H1 (cell line): ENCODE measurements at regions not wholly inside any gene's neighbourhood (a gene's known extent, or its start where the extent isn't known, plus 50 kb on each side); places are given as distances from the start of the nearest gene placed in this dataset.

Experiments
- CTCF ChIA-PET: fragments of 300-600 bp; sonication (Branson Sonifier 250); formaldehyde crosslinking; loops from one replicate; lab custom pipeline; 2021; ENCODE audit not compliant: partially characterized antibody; lab: Charles Lee
- POLR2A ChIA-PET: fragments of 300-600 bp; sonication (Branson Sonifier 250); formaldehyde crosslinking; loops from one replicate; lab custom pipeline; 2021; ENCODE audit warnings: inconsistent platforms; ENCODE audit not compliant: partially characterized antibody; lab: Charles Lee
- DNase-seq, 2 experiments: peaks; one replicate each; pipeline versions ENCODE4 v3.0.0 to v3.0.0-alpha.2; 2010 to 2022; ENCODE audit warnings: low spot score in 2 of 2, low read depth in 1 of 2, mixed read lengths in 1 of 2
- FAIRE-seq: peaks from 2 replicates; lab custom pipeline; 2011; peaks lifted over from hg19 to GRCh38; lab: Jason Lieb, UNC
- H2AFZ ChIP-seq: 2 replicates; pipeline ENCODE4 v1.8.1; 2012; ENCODE audit warnings: low read length, inconsistent platforms
- H2AK5ac ChIP-seq: 2 replicates; pipeline ENCODE4 v1.6.1; 2013; ENCODE audit warnings: low read depth, low read length
- H2BK120ac ChIP-seq: replicated peaks from 2 replicates; pipeline ENCODE3; 2013; ENCODE audit warnings: low read depth, low read length, inconsistent platforms
- H2BK12ac ChIP-seq: 2 replicates; pipeline ENCODE4 v1.6.1; 2013; ENCODE audit warnings: low read depth, low read length
- H2BK15ac ChIP-seq: 2 replicates; pipeline ENCODE4 v1.6.1; 2013; ENCODE audit warnings: low read length
- H2BK20ac ChIP-seq: 2 replicates; pipeline ENCODE4 v1.6.1; 2013; ENCODE audit warnings: low read length
- H2BK5ac ChIP-seq: 2 replicates; pipeline ENCODE4 v1.6.1; 2013; ENCODE audit warnings: low read depth, low read length
- H3K14ac ChIP-seq: 2 replicates; pipeline ENCODE4 v1.6.1; 2013; ENCODE audit warnings: inconsistent platforms; ENCODE audit not compliant: insufficient read length
- H3K18ac ChIP-seq: 2 replicates; pipeline ENCODE4 v1.6.1; 2013; ENCODE audit warnings: low read length; ENCODE audit errors: extremely low read depth
- H3K23ac ChIP-seq: 2 replicates; pipeline ENCODE4 v1.6.1; 2013; ENCODE audit warnings: inconsistent platforms; ENCODE audit not compliant: insufficient read length
- H3K23me2 ChIP-seq: 2 replicates; pipeline ENCODE4 v1.6.1; 2013; ENCODE audit warnings: low read depth, low read length
- H3K27ac ChIP-seq: 2 replicates; pipeline ENCODE4 v1.6.1; 2011; ENCODE audit warnings: low read depth, low read length, inconsistent platforms
- H3K27me3 ChIP-seq, 4 experiments: replicated peaks in 1 of 4; 1 replicate in 1 of 4; 2 replicates in 3 of 4; pipeline versions ENCODE4 v1.6.1 to v1.8.1; 2011 to 2013; ENCODE audit warnings: low read length in 3 of 4, mild to moderate bottlenecking in 3 of 4, inconsistent platforms in 2 of 4, mixed read lengths in 2 of 4, moderate library complexity in 1 of 4; ENCODE audit not compliant: control insufficient read depth in 3 of 4, insufficient read depth in 3 of 4; ENCODE audit errors: extremely low read depth in 1 of 4
- H3K36me3 ChIP-seq, 4 experiments: 2 replicates each; pipeline versions ENCODE4 v1.6.1 to v1.8.1; 2011 to 2013; ENCODE audit warnings: mild to moderate bottlenecking in 4 of 4, low read length in 3 of 4, moderate library complexity in 2 of 4, control low read depth in 1 of 4, inconsistent platforms in 1 of 4; ENCODE audit not compliant: insufficient read depth in 4 of 4, control insufficient read depth in 2 of 4
- H3K4ac ChIP-seq: replicated peaks from 2 replicates; pipeline ENCODE3; 2013; ENCODE audit warnings: low read length, low read depth, mixed read lengths, inconsistent platforms; ENCODE audit not compliant: insufficient read length
- H3K4me1 ChIP-seq, 4 experiments: replicated peaks in 1 of 4; 1 replicate in 1 of 4; 2 replicates in 3 of 4; pipeline versions ENCODE4 v1.6.1 to v1.8.1; 2011 to 2013; ENCODE audit warnings: low read length in 3 of 4, inconsistent platforms in 2 of 4, mixed read lengths in 1 of 4; ENCODE audit not compliant: insufficient read depth in 4 of 4, control insufficient read depth in 3 of 4
- H3K4me2 ChIP-seq, 2 experiments: 2 replicates each; pipeline versions ENCODE4 v1.6.1 to v1.8.1; 2011 to 2013; ENCODE audit warnings: low read depth in 2 of 2, low read length in 2 of 2, control low read depth in 1 of 2, inconsistent platforms in 1 of 2, mild to moderate bottlenecking in 1 of 2; ENCODE audit not compliant: insufficient read depth in 1 of 2
- H3K4me3 ChIP-seq, 4 experiments: fragments of 200-600, 300-600 bp in 1 of 4; sonication (generic), shearing (Covaris generic), sonication (Bioruptor Twin) in 1 of 4; 2 replicates each; pipeline versions ENCODE4 v1.5.1 to v1.8.1; 2011 to 2016; ENCODE audit warnings: low read length in 4 of 4, low read depth in 3 of 4, control low read depth in 2 of 4, inconsistent platforms in 2 of 4, mild to moderate bottlenecking in 2 of 4, mixed read lengths in 1 of 4, moderate library complexity in 1 of 4; ENCODE audit not compliant: insufficient read depth in 2 of 4; ENCODE audit errors: extremely low read depth in 1 of 4
- H3K56ac ChIP-seq: replicated peaks from 2 replicates; pipeline ENCODE3; 2013; ENCODE audit warnings: low read depth, mild to moderate bottlenecking, mixed read lengths, low read length, inconsistent platforms; ENCODE audit not compliant: insufficient read length
- H3K79me1 ChIP-seq: 2 replicates; pipeline ENCODE4 v1.6.1; 2013; ENCODE audit warnings: low read depth, low read length, control low read depth
- H3K79me2 ChIP-seq, 2 experiments: 2 replicates each; pipeline versions ENCODE4 v1.6.1 to v1.8.1; 2012 to 2013; ENCODE audit warnings: low read length in 2 of 2, mild to moderate bottlenecking in 2 of 2, inconsistent platforms in 1 of 2; ENCODE audit not compliant: insufficient read depth in 2 of 2, control insufficient read depth in 1 of 2
- H3K9ac ChIP-seq, 4 experiments: replicated peaks in 1 of 4; 1 replicate in 1 of 4; 2 replicates in 3 of 4; pipeline versions ENCODE4 v1.6.1 to v1.8.1; 2011 to 2013; ENCODE audit warnings: low read depth in 3 of 4, low read length in 3 of 4, control low read depth in 2 of 4, mild to moderate bottlenecking in 2 of 4, moderate library complexity in 2 of 4, inconsistent platforms in 1 of 4; ENCODE audit errors: extremely low read depth in 1 of 4
- H3K9me3 ChIP-seq, 2 experiments: 2 replicates each; pipeline versions ENCODE4 v1.6.1 to v1.8.1; 2012 to 2013; ENCODE audit warnings: mild to moderate bottlenecking in 2 of 2, moderate library complexity in 2 of 2, control low read depth in 1 of 2, inconsistent platforms in 1 of 2, low read depth in 1 of 2, low read length in 1 of 2, mixed read lengths in 1 of 2; ENCODE audit not compliant: insufficient read depth in 2 of 2
- H4K20me1 ChIP-seq, 2 experiments: replicated peaks in 1 of 2; 2 replicates each; pipeline versions ENCODE3 to v1.8.1; 2011 to 2013; ENCODE audit warnings: inconsistent platforms in 2 of 2, low read length in 2 of 2, mild to moderate bottlenecking in 1 of 2; ENCODE audit not compliant: insufficient read depth in 2 of 2, control insufficient read depth in 1 of 2
- H4K5ac ChIP-seq: 2 replicates; pipeline ENCODE4 v1.6.1; 2013; ENCODE audit warnings: low read length, low read depth, mixed read lengths, inconsistent platforms; ENCODE audit not compliant: insufficient read length
- H4K8ac ChIP-seq: 2 replicates; pipeline ENCODE4 v1.8.0; 2013; ENCODE audit warnings: mild to moderate bottlenecking, moderate library complexity, low read length, inconsistent platforms; ENCODE audit not compliant: insufficient read depth; ENCODE audit errors: extremely low read depth
- H4K91ac ChIP-seq: replicated peaks from 2 replicates; pipeline ENCODE3; 2013; ENCODE audit warnings: low read length, mixed read lengths, inconsistent platforms; ENCODE audit not compliant: insufficient read length
- ASH2L ChIP-seq: fragments of 200-600, 300-600 bp; sonication (generic); IDR thresholded peaks from one replicate; pipeline ENCODE4 v1.7.1; 2017; ENCODE audit warnings: low read length
- CBX5 ChIP-seq: fragments of 300-800, 300-1000 bp; sonication (generic); IDR thresholded peaks from 2 replicates; pipeline ENCODE4 v1.7.1; 2016; ENCODE audit warnings: antibody characterized with exemption, low read length, low read depth
- EGR1 ChIP-seq: IDR thresholded peaks from 2 replicates; pipeline ENCODE4 v1.6.1; 2011; ENCODE audit warnings: low read depth, low read length, borderline replicate concordance
- FOSL1 ChIP-seq: IDR thresholded peaks from 2 replicates; pipeline ENCODE4 v1.6.1; 2011; ENCODE audit warnings: mild to moderate bottlenecking, low read depth, low read length, moderate library complexity; ENCODE audit not compliant: insufficient read depth
- HDAC2 ChIP-seq, 2 experiments: fragments of 300-600 bp in 1 of 2; sonication (generic) in 1 of 2; IDR thresholded peaks; 2 replicates each; pipeline ENCODE4 v1.6.1; 2011 to 2012; ENCODE audit warnings: low read depth in 2 of 2, low read length in 2 of 2, mild to moderate bottlenecking in 2 of 2, moderate library complexity in 2 of 2, borderline replicate concordance in 1 of 2, inconsistent platforms in 1 of 2
- KDM4A ChIP-seq: IDR thresholded peaks from one replicate; pipeline ENCODE4 v1.7.1; 2012; ENCODE audit warnings: low read depth, mild to moderate bottlenecking, moderate library complexity, low read length, inconsistent platforms; ENCODE audit not compliant: severe bottlenecking
- POLR2AphosphoS5 ChIP-seq: IDR thresholded peaks from 2 replicates; pipeline ENCODE4 v1.6.1; 2011; ENCODE audit warnings: low read depth, low read length
- POU5F1 ChIP-seq: IDR thresholded peaks from 2 replicates; pipeline ENCODE4 v1.6.1; 2011; ENCODE audit warnings: low read depth, mild to moderate bottlenecking, low read length, moderate library complexity
- RBBP5 ChIP-seq: IDR thresholded peaks from 2 replicates; pipeline ENCODE4 v1.7.1; 2012; ENCODE audit warnings: low read depth, mild to moderate bottlenecking, inconsistent platforms, low read length, moderate library complexity, borderline replicate concordance
- RNF2 ChIP-seq: fragments of 200-900, 300-1000 bp; sonication (generic); IDR thresholded peaks from 2 replicates; pipeline ENCODE4 v1.7.1; 2016; ENCODE audit warnings: borderline replicate concordance, low read depth, mild to moderate bottlenecking, antibody characterized with exemption, low read length; ENCODE audit not compliant: poor library complexity, severe bottlenecking; ENCODE audit errors: missing control alignments
- RXRA ChIP-seq: IDR thresholded peaks from 2 replicates; pipeline ENCODE4 v1.6.1; 2011; ENCODE audit warnings: low read depth, mild to moderate bottlenecking, low read length, moderate library complexity; ENCODE audit not compliant: insufficient read depth
- SIN3A ChIP-seq, 2 experiments: IDR thresholded peaks in 1 of 2; conservative IDR thresholded peaks in 1 of 2; 2 replicates each; pipeline ENCODE4 v1.6.1; 2011 to 2012; ENCODE audit warnings: low read length in 2 of 2, improper control_type of control experiment in 1 of 2, low read depth in 1 of 2, mild to moderate bottlenecking in 1 of 2
- SP1 ChIP-seq: IDR thresholded peaks from 2 replicates; pipeline ENCODE4 v1.6.1; 2011; ENCODE audit warnings: low read depth, low read length
- SRF ChIP-seq: IDR thresholded peaks from 2 replicates; pipeline ENCODE4 v1.6.1; 2011; ENCODE audit warnings: mild to moderate bottlenecking, low read depth, low read length, moderate library complexity
- TAF7 ChIP-seq: optimal IDR thresholded peaks from 2 replicates; pipeline ENCODE3; 2011; ENCODE audit warnings: low read depth, mild to moderate bottlenecking, inconsistent platforms, low read length, moderate library complexity, borderline replicate concordance
- WGBS, 2 experiments: shearing (Covaris generic) in 1 of 2; methylation state at CpG; one replicate each; pipeline versions ENCODE4 v1.1.6 to v1.1.7; 2013 to 2015; ENCODE audit warnings: low lambda C conversion rate in 2 of 2, mixed read lengths in 2 of 2, inconsistent platforms in 1 of 2, low coverage in 1 of 2, missing lambda C conversion rate in 1 of 2; ENCODE audit not compliant: insufficient replicate concordance in 2 of 2, insufficient coverage in 1 of 2, insufficient read length in 1 of 2; ENCODE audit errors: extremely low coverage in 1 of 2, missing lambda C conversion rate in 1 of 2; 5-methylcytosine and 5-hydroxymethylcytosine counted together

GRCh38 chr3:107193116-107193515, 184.1 kb upstream of the CCDC54 start:
- no peak overlapping the region for H3K9ac ChIP-seq
- FAIRE-seq (no peak), DNase-seq (no peak)
- H4K5ac ChIP-seq: no peak overlapping the region
- no peak overlapping the region for H4K91ac ChIP-seq
- no peak overlapping the region for H2AK5ac ChIP-seq
- H3K4me1 ChIP-seq: no peaks in the 10 kb centered on the region
- H3K27me3 ChIP-seq: no peaks in the 10 kb centered on the region
- no peak overlapping the region for H3K14ac ChIP-seq
- H3K4me2 ChIP-seq: no peak overlapping the region
- no peak overlapping the region for H2BK120ac ChIP-seq
- no peaks in the 10 kb centered on the region for H3K9me3 ChIP-seq
- no peak overlapping the region for H2BK15ac ChIP-seq
- ChIA-PET CTCF (interaction anchor here (0.6 to 1.2 kb wide), 4 partner anchors 12 to 767 kb away, joined by 3 to 4 read pairs (median 3); no protein-coding TSS in a partner anchor), POLR2A (no interaction called here)
- H3K23ac ChIP-seq: no peak overlapping the region
- H3K23me2 ChIP-seq: no peaks in the 10 kb centered on the region
- H3K4ac ChIP-seq: no peak overlapping the region
- H3K36me3 ChIP-seq: no peaks in the 10 kb centered on the region
- no peaks in the 10 kb centered on the region for H3K79me1 ChIP-seq
- no peak overlapping the region for H2BK12ac ChIP-seq
- no peak overlapping the region for H3K56ac ChIP-seq
- no peaks in the 10 kb centered on the region for H3K79me2 ChIP-seq
- no peaks in the 10 kb centered on the region for H4K20me1 ChIP-seq
- H3K18ac ChIP-seq: no peak overlapping the region
- H4K8ac ChIP-seq: no peak overlapping the region
- H3K27ac ChIP-seq: no peak overlapping the region
- 96% methylated on average over 1 of the region's 1 CpG; no CpG with 5 or more reads in 1 of the 2 experiments for WGBS, 2 experiments
- H2BK20ac ChIP-seq: no peak overlapping the region
- no peak overlapping the region for H3K4me3 ChIP-seq
- no peak overlapping the region for H2BK5ac ChIP-seq
- H2AFZ ChIP-seq: no peak overlapping the region
- TF ChIP-seq POLR2AphosphoS5: no peak
- TF ChIP-seq RXRA: no peak
- TF ChIP-seq HDAC2 (IDR thresholded peaks at IDR 0.05; ENCODE audit: borderline replicate concordance in 1 of 2, low read depth in 2 of 2, low read length in 2 of 2): no peak
- TF ChIP-seq ASH2L: no peak
- no peak for TF ChIP-seq EGR1
- TF ChIP-seq RBBP5: no peak
- no peak for TF ChIP-seq POU5F1
- no peak for TF ChIP-seq FOSL1
- TF ChIP-seq SIN3A (conservative IDR thresholded peaks at IDR 0.05 in 1 of 2, IDR thresholded peaks at IDR 0.05 in 1 of 2; ENCODE audit: low read depth in 1 of 2, low read length in 2 of 2): no peak
- no peak for TF ChIP-seq KDM4A
- no peak for TF ChIP-seq SRF
- no peak for TF ChIP-seq SP1
- TF ChIP-seq RNF2: no peak
- no peak for TF ChIP-seq TAF7
- TF ChIP-seq CBX5: no peak
